ENCODE measurements at regions not wholly inside any gene's neighbourhood (a gene's known extent, or its start where the extent isn't known, plus 50 kb on each side); places are given as distances from the start of the nearest gene placed in this dataset.
"Not testable (repeated sequence)": the region's sequence is repeated elsewhere in the genome, so short reads cannot be mapped to it uniquely, and the experiment has no call there.

- DNase-seq, result no peak
Measured at GRCh38 chr5:124873188-124873587, 126.7 kb upstream of the ZNF608 start.

- no peak for DNase-seq
Measured at GRCh38 chr5:124873713-124874112, 127.3 kb upstream of the ZNF608 start.

- DNase-seq, result no peak
Measured at GRCh38 chr5:124876566-124876965, 130.1 kb upstream of the ZNF608 start.

GRCh38 chr5:124876983-124877382 is 130.5 kb upstream of the ZNF608 start:
- DNase-seq, result no peak

GRCh38 chr5:124877501-124878146 is 131.2 kb upstream of the ZNF608 start:
- DNase-seq, result no peak

GRCh38 chr5:124878583-124879342 is 132.3 kb upstream of the ZNF608 start:
- no peak for DNase-seq

- no peak for DNase-seq
Measured at GRCh38 chr5:124880903-124881697, 134.7 kb upstream of the ZNF608 start.

- no peak for DNase-seq
Measured at GRCh38 chr5:124883681-124884080, 137.2 kb upstream of the ZNF608 start.

GRCh38 chr5:124884114-124884513 is 137.7 kb upstream of the ZNF608 start:
- DNase-seq, result no peak

- DNase-seq, result no peak
Measured at GRCh38 chr5:124885490-124885889, 139.1 kb upstream of the ZNF608 start.

- no peak for DNase-seq
Measured at GRCh38 chr5:124887223-124887622, 140.8 kb upstream of the ZNF608 start.

- DNase-seq, result no peak
Measured at GRCh38 chr5:124888050-124888506, 141.6 kb upstream of the ZNF608 start.

GRCh38 chr5:124888622-124889485 is 142.4 kb upstream of the ZNF608 start:
- no peak for DNase-seq

- DNase-seq, result no peak
Measured at GRCh38 chr5:124889486-124889825, 143.0 kb upstream of the ZNF608 start.

GRCh38 chr5:124889850-124890249 is 143.4 kb upstream of the ZNF608 start:
- no peak for DNase-seq

- DNase-seq, result not testable (repeated sequence)
Measured at GRCh38 chr5:124890442-124890841, 144.0 kb upstream of the ZNF608 start.

- DNase-seq, result no peak
Measured at GRCh38 chr5:124891179-124891578, 144.7 kb upstream of the ZNF608 start.

GRCh38 chr5:124892185-124892848 is 145.9 kb upstream of the ZNF608 start:
- DNase-seq, result no peak

- DNase-seq, result no peak
Measured at GRCh38 chr5:124894541-124894940, 148.1 kb upstream of the ZNF608 start.

GRCh38 chr5:124895236-124895635 is 148.8 kb upstream of the ZNF608 start:
- DNase-seq, result no peak

- no peak for DNase-seq
Measured at GRCh38 chr5:124901081-124901480, 154.6 kb upstream of the ZNF608 start.
